ENCODE measurements at regions not wholly inside any gene's neighbourhood (a gene's known extent, or its start where the extent isn't known, plus 50 kb on each side); places are given as distances from the start of the nearest gene placed in this dataset.

DNA sequence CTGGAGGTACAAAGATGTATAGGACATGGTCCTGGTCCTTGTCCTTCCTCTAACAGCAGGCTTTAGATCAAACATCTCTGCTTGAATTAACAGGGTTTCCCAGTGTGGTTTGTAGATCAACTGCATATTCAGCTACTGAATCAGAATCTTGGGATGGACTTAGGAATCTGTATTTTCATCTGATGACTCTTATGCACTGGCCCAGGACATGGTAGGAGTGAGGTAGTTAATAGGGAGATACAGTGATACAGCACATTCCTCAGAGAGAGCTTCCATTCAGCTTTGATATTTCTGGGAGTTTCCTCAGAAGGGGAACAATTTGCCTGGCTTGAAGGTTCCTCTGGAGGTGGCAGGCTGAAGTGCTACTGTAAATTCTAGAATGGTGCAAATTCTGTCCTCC is 203.1 kb downstream of the LARP7 start:
- no peak for TF ChIP-seq EP300 (IDR thresholded peaks at IDR 0.05)
- TF ChIP-seq, protein P1, sequence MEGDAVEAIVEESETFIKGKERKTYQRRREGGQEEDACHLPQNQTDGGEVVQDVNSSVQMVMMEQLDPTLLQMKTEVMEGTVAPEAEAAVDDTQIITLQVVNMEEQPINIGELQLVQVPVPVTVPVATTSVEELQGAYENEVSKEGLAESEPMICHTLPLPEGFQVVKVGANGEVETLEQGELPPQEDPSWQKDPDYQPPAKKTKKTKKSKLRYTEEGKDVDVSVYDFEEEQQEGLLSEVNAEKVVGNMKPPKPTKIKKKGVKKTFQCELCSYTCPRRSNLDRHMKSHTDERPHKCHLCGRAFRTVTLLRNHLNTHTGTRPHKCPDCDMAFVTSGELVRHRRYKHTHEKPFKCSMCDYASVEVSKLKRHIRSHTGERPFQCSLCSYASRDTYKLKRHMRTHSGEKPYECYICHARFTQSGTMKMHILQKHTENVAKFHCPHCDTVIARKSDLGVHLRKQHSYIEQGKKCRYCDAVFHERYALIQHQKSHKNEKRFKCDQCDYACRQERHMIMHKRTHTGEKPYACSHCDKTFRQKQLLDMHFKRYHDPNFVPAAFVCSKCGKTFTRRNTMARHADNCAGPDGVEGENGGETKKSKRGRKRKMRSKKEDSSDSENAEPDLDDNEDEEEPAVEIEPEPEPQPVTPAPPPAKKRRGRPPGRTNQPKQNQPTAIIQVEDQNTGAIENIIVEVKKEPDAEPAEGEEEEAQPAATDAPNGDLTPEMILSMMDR (IDR thresholded peaks at IDR 0.05) = no peak
- no peak for TF ChIP-seq POLR2A (IDR thresholded peaks at IDR 0.05)
- TF ChIP-seq POLR2AphosphoS5 (IDR thresholded peaks at IDR 0.05) = no peak
- H3K27ac ChIP-seq = no peak overlapping the region
- H3K4me1 ChIP-seq = no peaks in the 10 kb centered on the region
- H3K4me3 ChIP-seq = no peak overlapping the region
- ATAC-seq = no peak
- no peaks in the 10 kb centered on the region for H3K27me3 ChIP-seq
- H3K9me3 ChIP-seq = no peaks in the 10 kb centered on the region
- no peaks in the 10 kb centered on the region for H3K36me3 ChIP-seq

DNA sequence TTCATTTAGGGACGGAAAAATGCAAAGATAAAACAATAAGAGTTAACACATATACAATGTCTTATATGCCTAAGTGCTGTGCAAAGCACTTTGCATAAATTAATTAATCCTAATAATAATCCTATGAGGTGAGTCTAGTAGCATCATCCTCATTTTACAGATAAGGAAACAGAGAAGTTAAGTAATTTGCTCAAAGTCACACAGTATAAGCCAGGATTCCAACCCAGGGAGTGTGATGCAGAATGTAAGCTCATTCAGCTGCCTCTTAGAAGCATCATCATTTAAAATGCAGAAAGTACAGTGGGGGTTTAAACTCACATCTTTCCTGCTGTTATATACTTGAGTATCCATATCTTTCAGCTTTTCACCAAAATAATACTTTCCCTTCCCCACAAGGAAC is 203.7 kb downstream of the LARP7 start:
- H3K9me3 ChIP-seq = no peaks in the 10 kb centered on the region
- ATAC-seq = no peak
- TF ChIP-seq EP300 (IDR thresholded peaks at IDR 0.05) (no peak), POLR2A (IDR thresholded peaks at IDR 0.05) (no peak), POLR2AphosphoS5 (IDR thresholded peaks at IDR 0.05) (no peak)
- TF ChIP-seq, protein P1 (IDR thresholded peaks at IDR 0.05) = no peak
- H3K27me3 ChIP-seq = no peaks in the 10 kb centered on the region
- no peaks in the 10 kb centered on the region for H3K4me1 ChIP-seq
- H3K4me3 ChIP-seq = no peak overlapping the region
- WGBS, 2 donors (ENCODE audit: low coverage in 1 of 2) = 82 to 100% methylated on average over 1 of the region's 1 CpG
- H3K27ac ChIP-seq = no peak overlapping the region
- H3K36me3 ChIP-seq = no peaks in the 10 kb centered on the region

DNA sequence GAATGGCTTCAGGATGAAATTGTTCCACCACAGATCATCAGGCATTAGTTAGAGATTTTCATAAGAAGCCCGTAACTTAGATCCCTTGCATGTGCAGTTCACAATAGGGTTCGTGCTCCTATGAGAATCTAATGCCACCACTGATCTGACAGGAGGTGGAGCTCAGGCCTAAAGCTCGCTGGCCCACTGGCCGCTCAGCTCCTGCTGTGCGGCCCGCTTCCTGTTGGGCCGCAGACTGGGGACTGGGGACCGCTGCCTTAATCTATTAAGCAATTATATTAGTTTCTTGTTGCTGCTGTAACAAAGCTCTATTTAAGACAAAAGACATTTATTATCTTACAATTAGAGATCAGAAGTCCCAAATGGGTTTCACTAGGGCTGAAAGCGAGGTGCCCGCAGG is 205.6 kb downstream of the LARP7 start:
- Histone ChIP-seq H3K27me3 (no peaks in the 10 kb centered on the region), H3K4me1 (no peaks in the 10 kb centered on the region), H3K36me3 (no peaks in the 10 kb centered on the region), H3K9me3 (no peaks in the 10 kb centered on the region), H3K4me3 (no peak overlapping the region), H3K27ac (no peak overlapping the region)
- WGBS, 2 donors (ENCODE audit: low coverage in 1 of 2) = 77 to 96% methylated on average over 4 to 5 of the region's 10 CpGs
- ATAC-seq = no peak
- no peak for TF ChIP-seq POLR2AphosphoS5 (IDR thresholded peaks at IDR 0.05)
- TF ChIP-seq, protein P1 (IDR thresholded peaks at IDR 0.05) = no peak
- no peak for TF ChIP-seq POLR2A (IDR thresholded peaks at IDR 0.05)
- TF ChIP-seq EP300 (IDR thresholded peaks at IDR 0.05) = no peak

DNA sequence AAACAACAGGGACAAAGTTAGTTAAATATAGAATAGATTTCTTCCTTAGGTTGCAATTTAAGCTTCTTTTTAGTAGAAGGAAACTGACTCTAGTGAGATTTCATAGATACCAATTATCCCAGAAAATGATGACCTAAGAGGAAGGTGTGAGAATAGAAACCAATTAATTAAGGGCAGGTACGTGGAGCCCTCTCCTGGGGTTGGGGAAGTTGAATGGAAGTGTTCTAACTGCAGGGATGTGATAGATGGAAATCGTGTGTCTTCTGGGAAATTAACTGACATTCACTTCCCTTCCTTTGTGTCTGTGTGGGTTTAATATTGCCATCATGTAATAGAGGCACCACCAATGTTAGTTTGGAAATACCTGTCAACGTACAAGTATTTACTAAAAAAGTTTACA is 204.1 kb upstream of the ANK2 start:
- Histone ChIP-seq H3K27me3 (no peaks in the 10 kb centered on the region), H3K4me3 (no peak overlapping the region), H3K4me1 (peaks cover 0 to 16% (median 7%) of the 10 kb centered on the region in 3 donors), H3K36me3 (no peaks in the 10 kb centered on the region), H3K27ac (no peak overlapping the region), H3K9me3 (no peaks in the 10 kb centered on the region)
- no peak for ATAC-seq
- TF ChIP-seq POLR2AphosphoS5 (IDR thresholded peaks at IDR 0.05) (no peak), EP300 (IDR thresholded peaks at IDR 0.05) (no peak), POLR2A (IDR thresholded peaks at IDR 0.05) (no peak)
- TF ChIP-seq, protein P1 (IDR thresholded peaks at IDR 0.05) = no peak
- 74 to 90% methylated on average over 3 of the region's 3 CpGs for WGBS, 2 donors (ENCODE audit: low coverage in 1 of 2)

DNA sequence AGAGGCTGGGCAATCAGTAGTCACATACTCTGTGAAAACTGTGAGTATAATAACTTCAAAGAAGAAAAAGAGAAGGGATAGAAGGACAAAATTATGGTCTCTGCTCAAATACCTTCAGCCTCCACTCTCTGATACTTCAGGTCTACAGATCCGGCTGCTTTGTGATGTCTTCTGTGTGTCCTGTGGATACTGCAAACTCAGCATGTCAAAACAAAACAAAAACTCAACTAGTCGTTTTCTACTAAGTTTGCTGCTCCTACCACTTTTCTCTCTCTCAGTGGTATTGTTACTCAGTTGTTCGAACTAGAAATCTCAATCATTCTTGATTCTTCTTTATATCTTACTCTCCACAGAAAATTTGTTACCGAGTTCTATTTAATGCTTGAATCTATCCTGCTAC is 202.4 kb upstream of the ANK2 start:
- no peak overlapping the region for H3K27ac ChIP-seq
- TF ChIP-seq POLR2AphosphoS5 (IDR thresholded peaks at IDR 0.05) (no peak), POLR2A (IDR thresholded peaks at IDR 0.05) (no peak), EP300 (IDR thresholded peaks at IDR 0.05) (no peak)
- TF ChIP-seq, protein P1 (IDR thresholded peaks at IDR 0.05) = no peak
- H3K36me3 ChIP-seq = no peaks in the 10 kb centered on the region
- H3K27me3 ChIP-seq = no peaks in the 10 kb centered on the region
- H3K4me1 ChIP-seq = peaks cover 0 to 16% (median 7%) of the 10 kb centered on the region in 3 donors
- no peaks in the 10 kb centered on the region for H3K9me3 ChIP-seq
- WGBS, 2 donors (ENCODE audit: low coverage in 1 of 2) = 90 to 94% methylated on average over 4 of the region's 4 CpGs
- H3K4me3 ChIP-seq = no peak overlapping the region
- ATAC-seq = no peak

All from gastroesophageal sphincter (tissue), 4 donors.